ENCODE measurements at regions not wholly inside any gene's neighbourhood (a gene's known extent, or its start where the extent isn't known, plus 50 kb on each side); places are given as distances from the start of the nearest gene placed in this dataset.

DNA sequence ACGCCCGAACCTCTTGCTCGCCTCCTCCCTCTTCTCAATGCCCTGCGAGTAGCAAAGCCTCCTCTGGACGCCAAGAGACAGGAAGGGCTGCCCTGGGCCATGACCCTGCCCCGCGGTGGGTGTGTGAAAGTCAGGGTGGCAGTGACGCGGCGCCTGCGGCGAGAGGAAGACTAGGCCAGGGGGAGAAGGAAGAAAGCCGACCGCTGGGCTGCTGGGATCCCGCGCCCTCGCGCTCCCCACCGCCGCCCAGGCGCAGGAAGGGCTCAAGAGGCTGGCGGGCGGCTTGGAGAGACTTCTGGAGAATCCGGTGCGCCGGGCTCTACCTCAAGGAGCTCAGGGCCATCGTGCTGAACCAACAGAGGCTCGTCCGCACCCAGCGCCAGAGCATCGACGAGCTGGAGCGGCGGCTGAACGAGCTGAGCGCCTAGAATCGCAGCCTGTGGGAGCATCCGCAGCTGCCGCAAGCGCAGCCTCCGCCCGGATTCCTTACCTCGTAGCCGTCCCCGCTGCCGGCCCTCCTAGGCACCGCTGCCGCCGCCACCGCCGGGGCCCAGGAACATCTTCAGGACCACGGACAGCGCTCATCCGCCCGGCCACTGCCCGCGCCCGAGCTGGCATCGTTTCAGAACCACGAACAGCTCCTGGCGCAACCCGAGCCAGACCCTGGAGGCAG lies 105.0 kb upstream of the PRB2 start:
- no peak overlapping the region for H3K4me3 ChIP-seq (replicated peaks; ENCODE audit: low read depth, low read length)
- TF ChIP-seq, protein P1, sequence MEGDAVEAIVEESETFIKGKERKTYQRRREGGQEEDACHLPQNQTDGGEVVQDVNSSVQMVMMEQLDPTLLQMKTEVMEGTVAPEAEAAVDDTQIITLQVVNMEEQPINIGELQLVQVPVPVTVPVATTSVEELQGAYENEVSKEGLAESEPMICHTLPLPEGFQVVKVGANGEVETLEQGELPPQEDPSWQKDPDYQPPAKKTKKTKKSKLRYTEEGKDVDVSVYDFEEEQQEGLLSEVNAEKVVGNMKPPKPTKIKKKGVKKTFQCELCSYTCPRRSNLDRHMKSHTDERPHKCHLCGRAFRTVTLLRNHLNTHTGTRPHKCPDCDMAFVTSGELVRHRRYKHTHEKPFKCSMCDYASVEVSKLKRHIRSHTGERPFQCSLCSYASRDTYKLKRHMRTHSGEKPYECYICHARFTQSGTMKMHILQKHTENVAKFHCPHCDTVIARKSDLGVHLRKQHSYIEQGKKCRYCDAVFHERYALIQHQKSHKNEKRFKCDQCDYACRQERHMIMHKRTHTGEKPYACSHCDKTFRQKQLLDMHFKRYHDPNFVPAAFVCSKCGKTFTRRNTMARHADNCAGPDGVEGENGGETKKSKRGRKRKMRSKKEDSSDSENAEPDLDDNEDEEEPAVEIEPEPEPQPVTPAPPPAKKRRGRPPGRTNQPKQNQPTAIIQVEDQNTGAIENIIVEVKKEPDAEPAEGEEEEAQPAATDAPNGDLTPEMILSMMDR (IDR thresholded peaks at IDR 0.05; ENCODE audit: low read depth, low read length, missing control alignments), result no peak
- peak; percentile 21 for DNase-seq (ENCODE audit: extremely low read depth, low read depth)

DNA sequence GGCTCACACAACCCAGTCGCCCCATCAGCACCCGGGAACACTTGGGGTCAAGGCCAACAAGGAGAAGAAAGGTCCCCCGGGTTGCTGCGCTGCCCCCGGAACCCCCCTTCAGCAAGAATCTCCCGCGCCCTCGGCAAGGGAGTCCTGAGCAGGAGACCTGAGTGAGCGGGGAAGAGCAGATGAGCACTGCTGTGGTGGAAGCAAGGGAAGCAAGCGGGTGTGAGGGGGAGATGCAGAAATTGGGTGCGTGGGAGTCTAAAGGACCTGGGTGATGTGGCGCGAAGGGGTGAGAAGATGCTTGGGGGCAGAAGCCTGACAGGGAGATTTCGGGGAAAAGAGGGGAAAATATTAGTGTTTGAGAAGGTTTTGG lies 105.5 kb upstream of the PRB2 start:
- no peak for DNase-seq (ENCODE audit: extremely low read depth, low read depth)
- TF ChIP-seq, protein P1 (IDR thresholded peaks at IDR 0.05; ENCODE audit: low read depth, low read length, missing control alignments), result no peak
- H3K4me3 ChIP-seq (replicated peaks; ENCODE audit: low read depth, low read length), result no peak overlapping the region

DNA sequence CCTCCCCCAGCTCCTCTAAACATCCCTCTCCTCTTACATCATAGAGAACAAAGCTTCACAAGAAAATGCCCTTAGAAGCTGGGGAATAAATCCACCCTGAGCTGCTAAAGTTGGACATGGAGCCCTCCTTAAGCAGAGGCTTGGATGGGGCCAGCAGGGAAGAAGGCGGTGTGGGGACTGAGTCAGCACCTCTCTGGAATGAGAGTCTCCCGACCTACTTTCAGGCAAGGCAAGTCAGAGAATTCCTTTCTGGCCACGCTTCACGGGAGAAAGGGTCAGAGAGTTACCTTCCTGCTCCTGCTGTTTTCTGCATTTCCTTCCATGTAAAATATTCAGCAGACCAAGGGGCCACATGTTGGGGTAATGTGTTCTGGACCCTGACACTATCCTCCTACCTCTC lies 113.3 kb upstream of the PRB2 start:
- DNase-seq (ENCODE audit: extremely low read depth, low read depth), result no peak
- TF ChIP-seq, protein P1 (IDR thresholded peaks at IDR 0.05; ENCODE audit: low read depth, low read length, missing control alignments), result no peak
- H3K4me3 ChIP-seq (replicated peaks; ENCODE audit: low read depth, low read length), result no peak overlapping the region

DNA sequence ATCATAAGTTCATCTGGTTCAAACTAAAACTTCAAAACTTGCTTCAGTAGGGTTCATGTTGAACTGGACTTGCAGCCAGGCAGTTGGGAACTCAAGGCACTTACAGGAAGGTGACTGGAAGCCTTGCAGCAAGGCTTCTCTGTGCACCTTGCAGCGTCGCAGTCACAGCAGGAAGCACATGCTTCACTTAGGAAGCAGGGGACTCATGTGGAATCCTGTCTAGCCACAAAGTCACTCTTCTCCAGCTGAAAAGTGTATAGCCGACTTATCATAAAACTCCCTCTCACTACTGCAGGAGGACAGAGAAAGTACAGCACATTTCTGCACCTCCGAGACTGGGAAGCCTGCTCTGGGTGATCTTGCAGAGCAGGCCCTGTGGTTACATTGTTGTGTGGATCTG lies 114.0 kb upstream of the PRB2 start:
- H3K4me3 ChIP-seq (replicated peaks; ENCODE audit: low read depth, low read length), result no peak overlapping the region
- TF ChIP-seq, protein P1 (IDR thresholded peaks at IDR 0.05; ENCODE audit: low read depth, low read length, missing control alignments), result no peak
- no peak for DNase-seq (ENCODE audit: extremely low read depth, low read depth)

DNA sequence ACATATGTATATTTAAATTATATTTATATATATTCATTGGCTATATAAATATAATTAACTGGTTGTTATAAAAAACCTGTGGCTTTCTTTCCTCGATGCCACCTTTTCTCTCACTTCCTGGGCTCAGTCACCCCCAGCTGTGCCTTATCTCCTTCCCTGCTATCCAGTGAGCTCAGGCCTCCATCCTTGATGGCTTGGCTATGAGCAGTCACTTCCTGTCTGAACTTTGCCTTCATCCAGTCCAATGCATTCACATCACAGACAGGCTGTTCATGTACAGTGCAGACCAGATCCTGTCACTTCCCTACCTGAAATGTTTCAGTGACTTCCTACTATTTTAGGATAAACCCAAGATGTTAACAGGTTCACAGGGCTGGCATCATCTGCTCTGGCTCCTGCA lies 115.3 kb upstream of the PRB2 start:
- TF ChIP-seq, protein P1 (IDR thresholded peaks at IDR 0.05; ENCODE audit: low read depth, low read length, missing control alignments), result no peak
- no peak overlapping the region for H3K4me3 ChIP-seq (replicated peaks; ENCODE audit: low read depth, low read length)
- no peak for DNase-seq (ENCODE audit: extremely low read depth, low read depth)

DNA sequence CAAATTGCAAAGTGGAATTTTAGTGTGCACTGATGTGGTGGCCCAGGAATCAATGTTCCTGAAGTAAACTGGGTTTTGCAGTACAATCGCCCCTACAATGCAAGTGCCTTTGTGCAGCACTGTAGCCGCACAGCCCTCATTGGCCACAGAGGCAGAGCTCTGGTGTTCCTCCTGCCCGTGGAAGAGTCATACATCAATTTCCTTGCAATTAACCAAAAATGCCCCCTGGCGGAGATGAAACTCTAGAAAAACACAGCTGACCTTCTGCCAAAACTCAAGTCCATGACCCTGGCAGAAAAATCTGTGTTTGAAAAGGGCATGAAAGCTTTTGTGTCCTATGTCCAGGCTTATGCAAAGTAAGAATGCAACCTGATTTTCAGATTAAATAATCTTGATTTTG lies 117.9 kb upstream of the PRB2 start:
- TF ChIP-seq, protein P1 (IDR thresholded peaks at IDR 0.05; ENCODE audit: low read depth, low read length, missing control alignments), result no peak
- no peak for DNase-seq (ENCODE audit: extremely low read depth, low read depth)
- H3K4me3 ChIP-seq (replicated peaks; ENCODE audit: low read depth, low read length), result no peak overlapping the region

DNA sequence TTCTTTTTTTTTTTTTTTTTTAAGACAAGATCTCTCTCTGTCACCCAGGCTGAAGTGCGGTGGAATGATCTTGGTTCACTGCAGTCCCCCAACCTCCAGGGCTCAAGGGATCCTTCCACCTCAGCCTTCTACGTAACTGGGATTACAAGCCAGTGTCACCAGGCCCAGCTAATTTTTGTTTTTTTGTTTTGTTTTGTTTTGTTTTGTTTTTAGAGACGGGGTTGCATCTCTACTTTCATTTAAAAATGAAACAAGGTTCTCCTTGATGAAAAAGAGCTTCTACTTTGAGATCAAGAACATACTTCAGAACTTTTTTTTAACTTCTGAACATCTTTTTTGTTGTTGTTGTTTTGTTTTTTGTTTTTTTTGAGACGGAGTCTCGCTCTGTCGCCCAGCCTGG lies 121.7 kb upstream of the PRB2 start:
- TF ChIP-seq, protein P1 (IDR thresholded peaks at IDR 0.05; ENCODE audit: low read depth, low read length, missing control alignments), result no peak
- no peak for DNase-seq (ENCODE audit: extremely low read depth, low read depth)
- H3K4me3 ChIP-seq (replicated peaks; ENCODE audit: low read depth, low read length), result no peak overlapping the region
